Suppressor macrophage treated with lipopolysaccharide for 4 hours (primary cell): ENCODE measurements at regions not wholly inside any gene's neighbourhood (a gene's known extent, or its start where the extent isn't known, plus 50 kb on each side); places are given as distances from the start of the nearest gene placed in this dataset.
A peak's percentile ranks its signal among the peaks of the same experiment; 100 is the strongest.
"Not testable (repeated sequence)": the region's sequence is repeated elsewhere in the genome, so short reads cannot be mapped to it uniquely, and the experiment has no call there.

ENCODE experiments used
- DNase-seq: peaks from one replicate; pipeline ENCODE4 v3.0.0-alpha.2; 2020

DNA sequence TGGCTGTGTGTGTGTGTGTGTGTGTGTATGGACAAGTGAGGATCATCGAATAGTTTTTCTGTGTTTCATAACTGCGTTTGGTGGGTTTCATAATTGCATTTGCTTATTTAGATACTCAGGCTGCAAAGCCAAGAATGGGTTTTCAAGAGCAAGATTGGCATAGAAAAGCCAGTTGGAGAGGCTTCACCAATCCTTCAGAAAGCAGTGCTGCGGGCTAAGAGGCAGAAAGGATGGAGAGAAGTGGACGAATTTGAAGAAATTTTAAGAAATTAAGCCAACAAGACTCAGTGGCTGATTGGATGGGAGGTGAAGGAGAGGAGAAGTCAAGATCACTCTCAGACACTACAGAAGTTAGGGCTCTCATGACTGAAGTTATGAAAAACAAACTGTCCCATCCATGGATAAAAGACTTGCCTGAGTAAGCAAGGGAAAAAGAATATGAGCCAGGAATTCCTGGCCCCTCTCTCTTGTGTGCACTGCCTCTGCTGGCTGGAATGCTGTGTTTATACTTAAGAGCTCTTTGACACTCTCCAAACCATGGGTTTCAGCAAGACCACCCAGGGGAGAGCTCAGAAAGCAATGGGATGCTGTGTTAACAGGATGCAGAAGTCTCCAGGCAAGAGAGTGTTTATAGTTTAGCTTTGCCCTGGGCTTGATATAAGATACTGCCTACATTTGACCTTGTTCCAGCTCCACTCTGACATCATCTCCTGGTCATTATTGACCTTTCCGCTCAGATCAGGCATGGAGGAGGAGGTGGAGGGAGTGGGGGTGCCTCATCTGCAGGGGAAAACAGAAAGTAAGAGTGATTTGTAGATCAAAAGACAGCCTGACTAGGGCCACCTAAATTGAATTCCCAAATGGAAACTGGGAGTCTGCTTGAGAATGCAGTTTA, 232.0 kb upstream of the PLXNA2 start:
- peak; percentile 5 for DNase-seq

DNA sequence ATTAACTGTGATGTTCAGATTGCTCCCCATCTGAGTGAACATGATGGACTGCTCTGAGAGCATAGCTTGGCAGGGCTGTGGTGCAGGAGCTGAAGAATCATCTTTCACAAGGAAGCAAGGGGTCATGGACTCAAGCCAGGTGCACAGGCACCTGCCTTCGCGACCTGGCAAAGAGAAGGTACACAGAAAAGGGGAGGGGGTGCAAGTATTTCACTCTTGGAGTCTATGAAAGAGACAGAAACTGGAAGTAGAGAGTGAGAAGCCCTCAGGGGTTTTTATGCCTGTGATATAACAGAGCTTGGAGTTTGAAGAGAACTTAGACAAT, 232.6 kb upstream of the PLXNA2 start:
- DNase-seq, result no peak

DNA sequence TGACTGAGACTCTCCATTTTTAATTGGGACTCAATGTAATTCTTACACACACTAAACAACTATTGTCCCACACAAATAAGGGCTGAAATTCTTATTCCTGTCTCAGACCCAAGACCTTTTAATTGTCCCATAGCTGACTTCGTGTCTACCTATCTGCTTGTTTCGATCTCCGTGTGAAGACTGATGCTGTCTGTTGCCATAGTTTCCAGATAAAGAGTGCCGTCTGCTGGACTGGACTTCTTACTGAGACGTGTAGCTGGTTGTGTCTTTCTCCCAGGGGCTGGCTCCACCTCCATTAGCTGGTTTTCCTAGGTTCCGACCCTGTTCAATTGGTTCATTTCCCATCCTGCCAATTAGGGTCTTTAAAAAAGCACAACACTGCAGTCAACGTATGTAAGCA, 235.3 kb upstream of the PLXNA2 start:
- DNase-seq, result no peak

DNA sequence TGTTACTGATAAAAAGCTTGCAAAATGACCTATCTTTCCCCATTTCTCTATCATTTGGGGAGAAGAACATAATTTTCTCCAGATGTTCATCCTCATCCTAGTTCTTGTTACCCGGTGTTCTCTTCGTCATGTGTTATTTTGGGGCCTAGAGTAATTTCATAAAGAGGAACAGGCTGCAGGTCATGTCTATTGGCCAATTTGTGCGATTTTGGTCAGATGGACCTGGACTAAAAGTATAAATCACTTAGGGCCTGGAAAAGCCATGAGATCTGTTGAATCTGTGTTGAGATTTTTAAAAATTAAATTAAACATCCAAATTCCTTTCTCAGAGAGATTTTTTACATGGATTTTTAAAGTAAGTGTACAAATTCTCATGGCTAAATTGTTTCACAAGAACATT, 241.3 kb upstream of the PLXNA2 start:
- no peak for DNase-seq

DNA sequence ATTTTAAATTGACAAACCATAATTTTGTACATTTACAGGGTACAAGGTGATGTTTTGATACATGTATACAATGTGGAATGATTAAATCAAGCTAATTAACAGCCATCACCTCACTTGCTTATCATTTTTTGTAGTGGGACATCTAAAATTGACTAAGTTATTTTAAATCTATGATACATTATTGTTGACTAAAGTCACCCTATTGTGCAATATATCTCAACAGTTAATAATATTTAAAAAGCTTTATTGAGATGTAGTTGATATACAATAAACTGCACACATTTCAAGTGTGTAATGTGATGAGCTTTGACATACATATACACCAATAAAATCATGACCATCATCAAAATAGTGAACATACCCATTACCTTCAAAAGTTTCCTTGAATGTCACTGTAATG, 242.5 kb upstream of the PLXNA2 start:
- no peak for DNase-seq

DNA sequence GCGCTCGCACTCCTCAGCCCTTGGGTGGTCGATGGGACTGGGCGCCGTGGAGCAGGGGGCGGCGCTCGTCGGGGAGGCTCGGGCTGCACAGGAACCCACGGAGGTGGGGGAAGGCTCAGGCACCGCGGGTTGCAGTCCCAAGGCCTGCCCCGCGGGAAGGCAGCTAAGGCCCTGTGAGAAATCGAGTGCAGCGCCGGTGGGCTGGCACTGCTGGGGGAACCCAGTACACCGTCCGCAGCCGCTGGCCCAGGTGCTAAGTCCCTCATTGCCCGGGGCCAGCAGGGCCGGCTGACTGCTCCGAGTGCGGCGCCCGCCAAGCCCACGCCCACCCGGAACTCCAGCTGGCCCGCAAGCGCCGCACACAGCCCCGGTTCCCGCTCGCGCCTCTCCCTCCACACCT, 244.2 kb upstream of the PLXNA2 start:
- not testable (repeated sequence) for DNase-seq

DNA sequence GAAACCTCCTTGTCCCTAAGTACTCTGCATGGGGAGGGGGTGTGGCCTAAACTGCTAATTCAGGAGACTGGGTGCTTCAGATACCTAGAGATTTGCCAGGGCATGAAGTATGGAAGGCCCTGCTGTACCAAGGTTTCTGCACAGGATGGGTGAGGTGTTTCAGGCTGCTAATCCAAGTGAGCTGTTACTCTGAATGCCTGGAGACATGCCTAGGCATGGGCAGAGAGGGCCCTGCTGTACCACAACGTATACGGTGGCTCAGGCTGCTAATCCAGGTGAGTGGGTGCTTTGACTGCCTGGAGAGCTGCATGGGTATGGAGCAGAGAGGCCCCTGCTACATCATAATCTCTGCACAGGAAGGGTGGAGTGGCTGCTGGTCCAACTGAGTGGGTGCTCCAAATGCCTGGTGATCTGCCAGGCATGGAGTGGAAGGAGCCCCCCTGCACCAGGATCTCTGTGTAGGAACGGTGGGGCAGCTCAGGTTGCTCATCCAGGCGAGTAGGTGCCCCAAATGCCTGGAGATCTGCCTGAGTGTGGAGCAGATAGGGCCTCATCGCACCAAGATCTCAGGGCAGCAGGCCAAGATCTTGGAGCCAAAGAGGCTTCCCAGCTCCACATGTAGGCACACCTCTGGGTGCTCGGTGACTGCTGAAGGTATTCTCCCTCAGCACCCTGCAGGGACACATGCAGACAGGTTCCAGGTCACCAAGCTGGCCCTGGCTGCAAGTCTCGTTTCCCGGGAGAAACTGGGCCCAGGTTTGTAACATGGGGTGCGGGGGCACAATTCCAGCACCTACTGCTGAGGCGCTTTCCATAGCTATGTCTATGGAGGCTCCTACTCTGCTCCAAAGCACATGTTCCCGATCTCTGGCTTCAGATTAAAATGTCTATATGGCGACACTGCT, 252.5 kb upstream of the PLXNA2 start:
- no peak for DNase-seq

DNA sequence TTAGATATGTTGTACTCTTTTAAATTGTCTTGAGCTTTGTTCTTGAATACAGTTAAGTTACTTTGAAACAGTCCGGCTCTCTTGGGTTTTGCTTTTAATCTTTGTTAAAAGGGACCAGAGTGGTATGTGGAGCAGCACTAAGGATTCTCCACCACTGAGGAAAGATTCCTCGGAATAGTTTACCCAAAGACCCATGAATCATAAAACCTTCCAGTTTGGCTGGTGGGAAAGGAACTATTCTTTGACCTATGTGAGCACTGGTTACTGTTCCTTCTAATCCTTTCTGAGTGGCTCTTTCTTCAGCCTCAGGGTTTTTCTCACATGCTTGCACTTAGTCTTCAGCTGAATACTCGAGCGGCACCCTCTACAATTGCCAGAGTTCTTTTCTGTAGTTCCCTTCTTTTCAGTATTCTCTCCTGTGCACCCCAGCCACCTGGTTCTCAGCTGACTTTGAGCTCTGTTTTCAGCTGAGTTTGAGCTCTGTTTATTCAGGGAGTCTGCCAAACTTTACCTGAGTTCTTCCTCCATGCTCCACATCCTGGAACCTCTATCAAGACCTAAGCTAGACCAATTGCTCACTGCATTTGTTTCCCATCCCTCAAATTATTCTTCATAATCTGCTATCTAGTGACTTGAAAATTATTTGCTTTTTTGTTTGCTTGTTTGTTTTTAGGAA, 253.8 kb upstream of the PLXNA2 start:
- no peak for DNase-seq

DNA sequence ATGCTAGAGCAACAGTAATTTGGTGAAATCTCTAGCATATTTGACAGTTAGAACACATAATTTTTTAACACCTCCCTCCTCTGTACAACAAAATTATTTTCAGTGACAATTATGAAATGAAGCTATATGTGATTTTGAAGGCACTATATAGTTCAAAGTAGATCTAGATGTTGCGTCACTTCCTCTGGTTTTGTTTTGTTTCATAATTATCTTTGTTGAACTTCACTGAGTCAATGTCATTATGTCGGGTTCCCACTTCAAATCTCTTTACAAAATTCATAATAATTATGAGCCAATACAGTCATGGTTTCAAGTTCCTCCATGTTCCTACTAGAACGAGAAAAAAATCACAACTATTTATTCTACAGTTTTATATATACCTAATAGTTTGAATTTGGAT, 254.8 kb upstream of the PLXNA2 start:
- DNase-seq, result peak; percentile 69

DNA sequence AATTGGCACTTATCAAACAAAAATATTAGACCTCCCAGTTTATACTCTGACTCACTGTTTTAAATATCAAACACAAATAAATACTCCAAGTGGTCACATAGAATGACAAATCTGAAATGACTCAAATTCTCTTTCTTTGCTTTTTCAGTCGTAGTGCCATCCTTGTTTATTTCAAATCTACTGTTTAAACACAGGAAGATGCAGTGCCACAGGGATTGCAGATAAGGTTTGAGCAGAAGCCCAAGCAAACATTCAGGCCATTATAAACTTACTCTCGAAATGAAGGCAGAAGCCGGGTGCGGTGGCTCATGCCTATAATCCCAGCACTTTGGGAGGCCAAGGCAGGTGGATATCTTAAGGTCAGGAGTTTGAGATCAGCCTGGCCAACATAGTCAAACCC, 255.4 kb upstream of the PLXNA2 start:
- no peak for DNase-seq

DNA sequence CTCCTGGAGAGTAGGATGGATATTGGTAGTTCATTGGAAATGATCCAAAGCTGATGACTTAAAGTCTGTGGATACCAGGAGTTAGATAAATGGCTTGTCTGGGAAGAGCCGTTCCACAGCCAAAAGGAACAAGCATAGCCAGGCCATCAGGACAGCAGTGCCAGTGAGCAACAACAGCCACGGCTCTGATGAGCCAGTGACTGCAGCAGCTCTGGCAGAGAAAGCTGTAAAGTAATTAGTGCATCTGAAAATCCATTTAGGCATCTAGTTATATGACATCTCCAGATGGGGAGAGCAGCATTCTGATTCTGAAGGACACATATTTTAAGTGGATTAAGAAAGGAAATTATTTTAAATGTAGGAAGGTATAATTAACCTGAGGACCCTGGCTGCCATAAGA, 256.2 kb upstream of the PLXNA2 start:
- DNase-seq, result no peak

DNA sequence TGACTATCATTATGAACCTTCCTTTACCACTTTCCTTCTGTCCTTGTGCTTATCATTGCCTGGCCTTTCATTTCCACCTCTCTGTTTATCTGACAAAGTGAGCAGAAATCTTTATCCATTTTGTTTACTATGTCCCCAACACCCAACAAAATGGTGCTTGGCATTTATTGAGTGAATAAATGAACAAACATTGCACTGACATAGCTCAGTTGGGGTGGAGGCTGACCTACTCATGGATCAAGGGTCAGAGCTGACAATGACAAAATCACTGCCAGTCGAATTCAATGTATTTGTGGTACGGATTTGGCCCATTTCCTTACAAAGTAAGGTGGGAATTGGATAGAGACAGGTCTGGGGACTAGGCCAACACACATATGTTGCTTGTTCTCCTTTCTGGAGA, 257.4 kb upstream of the PLXNA2 start:
- no peak for DNase-seq

DNA sequence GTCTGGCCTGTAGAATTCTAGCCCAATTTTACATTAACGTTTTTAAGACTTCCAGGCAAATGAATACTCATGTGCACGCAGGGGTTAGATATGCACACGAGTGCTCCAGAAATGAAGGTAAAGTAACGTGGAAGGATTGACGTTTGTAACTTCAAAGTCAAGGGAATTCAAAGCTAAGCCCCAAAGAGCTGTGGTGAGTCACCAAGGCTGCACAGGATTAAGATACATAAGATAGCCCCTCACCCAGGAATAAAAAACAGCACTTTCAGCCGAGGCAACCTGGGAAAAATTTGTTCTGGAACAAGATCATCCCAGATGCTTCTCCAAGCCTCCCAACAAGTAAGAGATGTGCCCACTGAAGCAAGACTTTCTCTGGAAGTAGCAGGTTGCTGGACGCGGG, 259.6 kb upstream of the PLXNA2 start:
- DNase-seq, result no peak

DNA sequence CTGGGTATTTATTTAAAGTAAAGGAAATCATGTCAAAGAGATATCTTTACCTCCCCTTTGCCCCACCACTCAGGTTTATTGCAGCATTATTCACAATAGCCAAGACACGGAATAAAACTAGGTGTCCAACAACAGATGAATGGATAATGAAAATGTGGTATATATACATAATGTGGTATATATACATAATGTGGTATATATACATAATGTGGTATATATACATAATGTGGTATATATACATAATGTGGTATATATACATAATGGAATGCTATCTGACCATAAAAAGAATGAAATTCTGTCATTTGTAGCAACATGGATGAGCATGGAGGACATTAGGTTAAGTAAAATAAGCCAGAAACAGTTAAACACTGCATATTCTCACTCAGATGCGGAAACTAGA, 262.6 kb upstream of the PLXNA2 start:
- DNase-seq, result no peak

DNA sequence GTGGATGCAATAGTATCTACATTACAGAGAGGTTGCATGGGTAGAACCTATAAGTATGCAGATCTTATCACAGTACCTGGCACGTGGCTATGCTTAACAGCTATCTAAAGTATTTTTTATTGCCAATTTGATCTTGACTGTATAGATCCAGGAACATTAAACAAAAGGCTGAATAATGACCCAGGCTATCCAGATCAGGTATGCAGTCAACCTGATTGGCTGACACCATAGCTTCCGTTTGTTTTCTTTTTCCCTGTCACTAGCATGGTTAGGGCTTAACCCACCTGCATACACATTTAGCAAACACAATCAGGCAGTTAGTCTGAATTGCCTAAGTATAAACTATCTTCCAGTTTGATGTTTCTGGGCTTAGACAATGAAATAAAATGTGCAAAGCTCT, 264.9 kb upstream of the PLXNA2 start:
- DNase-seq, result no peak

DNA sequence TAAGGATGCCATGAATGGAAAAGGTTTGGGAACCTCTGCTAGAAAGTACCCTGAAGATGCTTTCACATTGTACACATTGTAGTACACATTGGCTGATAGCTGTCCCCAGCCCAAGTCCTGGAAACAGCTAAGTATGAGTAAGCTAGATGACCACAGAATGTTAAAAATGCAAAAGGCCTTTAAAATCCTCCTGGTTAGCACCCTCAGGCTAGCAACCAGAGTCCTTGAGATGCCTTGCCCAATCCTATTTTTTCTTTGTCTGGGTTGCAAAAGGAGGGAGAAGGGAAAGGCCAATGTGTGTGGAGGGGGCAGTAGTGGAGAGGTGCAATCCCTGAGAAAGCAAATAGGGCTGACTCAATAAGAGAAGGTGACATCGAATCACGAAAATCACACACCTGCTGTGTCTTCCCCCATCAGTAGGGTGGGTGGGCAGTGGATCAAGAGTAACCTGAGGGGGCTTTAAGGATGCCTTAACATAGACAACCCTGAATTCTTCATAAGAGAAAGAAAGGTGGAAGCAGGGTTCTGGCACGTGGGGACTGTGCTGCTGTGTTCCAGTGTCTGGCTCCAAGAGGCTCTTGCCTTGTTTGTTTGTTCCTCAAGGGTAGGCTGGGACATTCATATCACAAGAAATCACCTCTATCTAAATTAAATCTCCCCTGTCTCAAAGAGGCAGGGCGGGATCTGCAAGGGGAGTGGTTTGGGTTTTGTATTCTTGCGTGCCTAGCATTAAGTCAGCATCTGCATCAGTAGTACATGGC, 266.2 kb upstream of the PLXNA2 start:
- DNase-seq, result no peak

DNA sequence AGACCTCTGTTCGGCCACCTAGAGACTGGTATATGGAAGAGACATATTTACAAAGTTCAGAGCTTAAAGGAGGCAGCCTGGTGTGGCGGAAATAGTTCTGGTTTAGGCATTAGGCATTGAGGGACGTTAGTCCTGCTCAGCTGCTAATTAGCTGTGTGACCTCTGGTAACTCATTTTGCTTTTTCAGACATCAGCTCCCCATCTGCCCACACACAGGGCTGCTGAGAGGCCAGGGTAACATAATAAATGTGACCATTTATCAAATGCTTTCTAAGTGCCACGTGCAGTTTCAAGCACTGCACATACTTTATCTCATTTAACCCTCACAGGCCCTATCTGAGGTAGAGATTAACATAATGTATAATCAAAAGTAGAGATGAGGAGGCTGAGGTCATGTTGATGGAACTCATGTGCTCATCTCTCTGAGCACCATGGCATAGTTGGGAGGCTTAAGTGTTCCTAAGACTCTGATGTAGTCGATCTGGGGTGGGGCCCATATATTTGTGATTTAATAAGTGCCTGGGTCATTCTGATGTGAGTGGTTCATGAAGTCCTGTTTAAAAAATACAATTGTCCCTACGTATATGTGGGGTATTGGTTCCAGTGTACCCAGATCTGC, 267.2 kb upstream of the PLXNA2 start:
- DNase-seq, result no peak

DNA sequence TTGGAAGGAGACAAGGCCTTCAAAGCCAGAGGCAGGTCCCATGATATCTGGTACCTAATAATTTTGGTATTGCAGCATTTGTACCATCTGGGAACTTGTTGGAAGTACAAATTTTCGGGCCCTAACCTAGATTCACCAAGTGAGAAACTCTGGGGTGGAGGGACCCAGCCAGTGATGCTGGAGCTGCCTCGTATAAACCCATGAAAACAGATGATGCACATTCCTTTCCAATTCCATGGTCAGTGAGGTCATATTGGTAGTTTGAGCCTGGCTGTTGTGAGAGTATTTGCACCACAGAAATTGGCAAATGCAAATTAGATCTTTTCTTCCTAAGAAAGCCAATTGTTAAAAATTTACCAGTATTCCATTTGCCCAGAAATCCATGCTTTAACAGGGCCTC, 269.6 kb upstream of the PLXNA2 start:
- DNase-seq, result no peak

DNA sequence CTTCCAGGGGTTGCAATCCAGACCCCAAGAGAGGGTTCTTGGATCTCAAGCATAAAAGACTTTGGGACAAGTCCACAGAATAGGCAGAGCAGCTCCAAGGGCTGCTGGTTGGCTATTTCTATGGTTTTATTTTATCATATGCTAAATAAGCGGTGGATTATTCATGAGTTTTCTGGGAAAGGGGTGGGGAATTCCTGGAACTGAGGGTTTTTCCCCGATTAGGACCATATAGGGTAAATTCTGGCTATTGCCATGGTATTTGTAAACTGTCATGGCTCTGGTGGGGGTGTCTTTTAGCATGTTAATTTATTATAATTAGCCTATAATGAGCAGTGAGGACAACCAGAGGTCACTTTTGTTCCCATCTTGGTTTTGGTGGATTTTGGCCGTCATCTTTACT, 270.9 kb upstream of the PLXNA2 start:
- DNase-seq, result no peak

DNA sequence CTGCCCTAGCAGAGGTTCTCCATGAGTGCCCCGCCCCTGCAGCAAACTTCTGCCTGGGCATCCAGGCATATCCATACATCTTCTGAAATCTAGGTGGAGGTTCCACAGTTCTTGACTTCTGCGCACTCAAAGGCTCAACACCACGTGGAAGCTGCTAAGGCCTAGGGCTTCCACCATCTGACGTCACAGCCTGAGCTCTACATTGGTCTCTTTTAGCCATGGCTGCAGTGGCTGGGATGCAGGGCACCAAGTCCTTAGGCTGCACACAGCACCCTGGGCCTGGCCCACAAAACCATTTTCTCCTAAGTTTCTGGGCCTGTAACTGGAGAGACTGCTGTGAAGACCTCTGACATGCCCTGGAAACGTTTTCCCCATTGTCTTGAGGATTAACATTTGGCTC, 272.6 kb upstream of the PLXNA2 start:
- DNase-seq, result no peak

DNA sequence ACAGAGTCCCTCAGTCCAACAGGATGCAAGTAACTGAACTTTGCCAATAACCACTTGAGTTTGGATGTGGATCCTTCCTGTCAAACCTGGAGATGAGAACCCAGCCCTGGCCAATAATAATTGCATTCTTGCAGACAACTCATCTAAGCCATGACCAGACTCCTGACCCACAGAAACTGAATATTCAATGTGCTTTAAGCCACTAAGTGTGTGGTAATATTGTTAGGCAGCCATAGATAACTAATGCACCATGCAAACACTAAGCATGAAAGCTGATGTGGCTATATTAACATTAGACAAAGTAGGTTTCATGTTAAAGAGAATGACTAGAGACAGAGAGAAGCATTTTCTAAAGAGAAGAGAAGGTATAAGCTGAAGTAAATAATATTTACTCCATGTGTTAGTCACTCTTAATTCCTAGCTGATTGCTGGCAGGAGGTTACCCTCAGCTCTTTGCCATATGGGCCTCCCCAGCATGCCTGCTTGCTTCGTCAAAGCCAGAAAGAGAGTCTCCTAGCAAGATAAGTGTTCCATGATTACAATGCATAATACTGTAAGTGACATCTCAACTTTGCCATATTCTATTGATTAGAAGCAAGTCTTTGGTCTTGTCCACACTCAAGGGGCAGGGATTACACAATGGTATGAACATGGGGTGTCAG, 276.4 kb upstream of the PLXNA2 start:
- no peak for DNase-seq

DNA sequence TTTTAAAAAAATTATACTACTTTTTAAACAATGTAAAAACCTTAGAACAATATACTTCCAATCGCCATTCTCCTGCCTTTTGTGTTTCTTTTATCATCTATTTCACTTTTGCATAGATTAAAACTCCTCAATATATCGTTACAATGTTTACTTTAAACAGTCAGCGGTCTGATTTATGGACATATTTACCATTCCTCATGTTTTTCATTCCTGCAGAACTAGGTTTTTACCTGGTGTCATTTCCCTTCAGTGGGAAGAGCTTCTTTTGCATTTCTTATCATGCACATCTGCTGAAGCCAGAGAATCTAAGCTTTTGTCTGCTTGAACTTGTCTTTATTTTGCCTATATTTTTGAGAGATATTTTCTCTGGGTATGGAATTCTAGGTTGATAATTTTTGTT, 277.4 kb upstream of the PLXNA2 start:
- DNase-seq, result no peak
